HEK293 (cell line): ENCODE measurements at regions not wholly inside any gene's neighbourhood (a gene's known extent, or its start where the extent isn't known, plus 50 kb on each side); places are given as distances from the start of the nearest gene placed in this dataset.

Experiments
- CTCF ChIA-PET: fragments of 350-600 bp; formaldehyde crosslinking; extraction: SDS; loops from one replicate; lab custom pipeline; 2021; ENCODE audit warnings: antibody characterized with exemption; lab: Yijun Ruan, JAX
- POLR2A ChIA-PET: fragments of 300-600 bp; formaldehyde crosslinking; extraction: SDS; loops from one replicate; lab custom pipeline; 2020; ENCODE audit warnings: antibody characterized with exemption, inconsistent platforms; lab: Yijun Ruan, JAX
- H3K27ac ChIP-seq: fragments of 200-500 bp; sonication (Bioruptor generic); 2 replicates; pipeline ENCODE4 v1.5.1; 2014; ENCODE audit warnings: low read depth, low read length, control low read depth, inconsistent platforms; ENCODE audit errors: extremely low read depth
- H3K36me3 ChIP-seq, 2 experiments: fragments of 200-500 bp in 1 of 2; sonication (Bioruptor generic) in 1 of 2; 1 replicate in 1 of 2; 2 replicates in 1 of 2; pipeline ENCODE4 v1.5.1; 2014 to 2017; ENCODE audit warnings: inconsistent platforms in 2 of 2, low read length in 2 of 2; ENCODE audit not compliant: control insufficient read depth in 2 of 2, insufficient read depth in 1 of 2
- H3K4me1 ChIP-seq: fragments of 200-500 bp; sonication (Bioruptor generic); 2 replicates; pipeline ENCODE4 v1.5.1; 2014; ENCODE audit warnings: mild to moderate bottlenecking, low read length, inconsistent platforms; ENCODE audit not compliant: control insufficient read depth, insufficient read depth
- H3K4me3 ChIP-seq: 2 replicates; pipeline ENCODE4 v1.5.1; 2011; ENCODE audit warnings: low read depth, mild to moderate bottlenecking, control low read depth, low read length, moderate library complexity
- H3K9me3 ChIP-seq: fragments of 200-500 bp; sonication (Bioruptor generic); 2 replicates; pipeline ENCODE4 v1.5.1; 2014; ENCODE audit warnings: low read depth, low read length, inconsistent platforms; ENCODE audit not compliant: control insufficient read depth, insufficient read depth
- EGR2 ChIP-seq: fragments of 450-650 bp; formaldehyde crosslinking; IDR thresholded peaks from 2 replicates; pipeline ENCODE4 v1.5.1; 2016; ENCODE audit warnings: low read depth, missing biosample characterization, missing genetic modification characterization
- KLF10 ChIP-seq: fragments of 450-650 bp; IDR thresholded peaks from 2 replicates; pipeline ENCODE4 v1.5.1; 2018; ENCODE audit warnings: missing biosample characterization, mild to moderate bottlenecking, missing genetic modification characterization
- MEIS1 ChIP-seq: sonication (generic); formaldehyde crosslinking; IDR thresholded peaks from 2 replicates; pipeline ENCODE4 v1.8.1; 2022; ENCODE audit warnings: missing genetic modification reagents, mild to moderate bottlenecking, borderline replicate concordance
- MYNN ChIP-seq: fragments of 450-650 bp; formaldehyde crosslinking; IDR thresholded peaks from 2 replicates; pipeline ENCODE4 v1.5.1; 2016; ENCODE audit warnings: missing biosample characterization, missing genetic modification characterization, borderline replicate concordance
- SALL2 ChIP-seq: fragments of 450-650 bp; formaldehyde crosslinking; IDR thresholded peaks from 2 replicates; pipeline ENCODE4 v1.5.0; 2017; ENCODE audit warnings: missing biosample characterization, mild to moderate bottlenecking, missing genetic modification characterization, borderline replicate concordance
- ZEB2 ChIP-seq: fragments of 450-650 bp; formaldehyde crosslinking; IDR thresholded peaks from 2 replicates; pipeline ENCODE4 v1.5.1; 2016; ENCODE audit warnings: missing biosample characterization, missing genetic modification characterization
- ZNF112 ChIP-seq: fragments of 450-650 bp; formaldehyde crosslinking; IDR thresholded peaks from 2 replicates; pipeline ENCODE4 v1.5.0; 2017; ENCODE audit warnings: missing biosample characterization, missing genetic modification characterization
- ZNF114 ChIP-seq: fragments of 450-650 bp; formaldehyde crosslinking; IDR thresholded peaks from 2 replicates; pipeline ENCODE4 v1.5.0; 2017; ENCODE audit warnings: missing biosample characterization, missing genetic modification characterization
- ZNF133 ChIP-seq: fragments of 450-650 bp; formaldehyde crosslinking; IDR thresholded peaks from 2 replicates; pipeline ENCODE4 v1.5.1; 2016; ENCODE audit warnings: missing biosample characterization, missing genetic modification characterization
- ZNF184 ChIP-seq: fragments of 450-650 bp; IDR thresholded peaks from 2 replicates; pipeline ENCODE4 v1.5.1; 2018; ENCODE audit warnings: missing biosample characterization, mild to moderate bottlenecking, missing genetic modification characterization
- ZNF19 ChIP-seq: fragments of 450-650 bp; formaldehyde crosslinking; IDR thresholded peaks from 2 replicates; pipeline ENCODE4; 2016; ENCODE audit warnings: missing biosample characterization, missing genetic modification characterization, low read depth
- ZNF223 ChIP-seq: fragments of 450-650 bp; formaldehyde crosslinking; IDR thresholded peaks from 2 replicates; pipeline ENCODE4 v1.5.1; 2016; ENCODE audit warnings: missing biosample characterization, missing genetic modification characterization
- ZNF302 ChIP-seq: fragments of 450-650 bp; formaldehyde crosslinking; IDR thresholded peaks from 2 replicates; pipeline ENCODE4 v1.5.1; 2016; ENCODE audit warnings: missing biosample characterization, missing genetic modification characterization, low read depth
- ZNF510 ChIP-seq: fragments of 450-650 bp; formaldehyde crosslinking; IDR thresholded peaks from 2 replicates; pipeline ENCODE4 v1.5.1; 2018; ENCODE audit warnings: mild to moderate bottlenecking, missing genetic modification characterization, missing biosample characterization; ENCODE audit not compliant: insufficient replicate concordance
- ZNF530 ChIP-seq: fragments of 450-650 bp; formaldehyde crosslinking; IDR thresholded peaks from 2 replicates; pipeline ENCODE4 v1.5.1; 2016; ENCODE audit warnings: low read depth, missing biosample characterization, missing genetic modification characterization
- ZNF610 ChIP-seq: fragments of 450-650 bp; formaldehyde crosslinking; IDR thresholded peaks from 2 replicates; pipeline ENCODE4 v1.5.1; 2016; ENCODE audit warnings: missing biosample characterization, missing genetic modification characterization, borderline replicate concordance
- ZNF692 ChIP-seq: fragments of 450-650 bp; formaldehyde crosslinking; IDR thresholded peaks from 2 replicates; pipeline ENCODE4 v1.5.1; 2016; ENCODE audit warnings: missing biosample characterization, missing genetic modification characterization
- ZNF707 ChIP-seq: fragments of 450-650 bp; formaldehyde crosslinking; IDR thresholded peaks from 2 replicates; pipeline ENCODE4 v1.5.1; 2016; ENCODE audit warnings: missing biosample characterization, missing genetic modification characterization
- ZNF76 ChIP-seq: fragments of 450-650 bp; formaldehyde crosslinking; IDR thresholded peaks from 2 replicates; pipeline ENCODE4; 2016; ENCODE audit warnings: low read depth, missing biosample characterization, missing genetic modification characterization, borderline replicate concordance
- ZNF785 ChIP-seq: fragments of 450-650 bp; formaldehyde crosslinking; IDR thresholded peaks from 2 replicates; pipeline ENCODE4 v1.5.1; 2016; ENCODE audit warnings: missing biosample characterization, missing genetic modification characterization
- ZNF792 ChIP-seq: fragments of 450-650 bp; formaldehyde crosslinking; IDR thresholded peaks from 2 replicates; pipeline ENCODE4 v1.5.1; 2016; ENCODE audit warnings: missing biosample characterization, missing genetic modification characterization
- ZNF837 ChIP-seq: fragments of 450-650 bp; formaldehyde crosslinking; IDR thresholded peaks from 2 replicates; pipeline ENCODE4 v1.5.1; 2016; ENCODE audit warnings: missing biosample characterization, missing genetic modification characterization
- ZSCAN16 ChIP-seq: fragments of 450-650 bp; formaldehyde crosslinking; IDR thresholded peaks from 2 replicates; pipeline ENCODE4 v1.5.1; 2016; ENCODE audit warnings: missing biosample characterization, missing genetic modification characterization
- ZSCAN23 ChIP-seq: fragments of 450-650 bp; formaldehyde crosslinking; IDR thresholded peaks from 2 replicates; pipeline ENCODE4 v1.5.1; 2016; ENCODE audit warnings: missing biosample characterization, missing genetic modification characterization
- ZSCAN30 ChIP-seq: fragments of 450-650 bp; IDR thresholded peaks from 2 replicates; pipeline ENCODE4 v1.5.1; 2018; ENCODE audit warnings: missing biosample characterization, mild to moderate bottlenecking, missing genetic modification characterization, moderate library complexity
- TF ChIP-seq, protein P1 (sequence below): fragments of 450-650 bp; formaldehyde crosslinking; IDR thresholded peaks from 2 replicates; pipeline ENCODE4 v1.5.1; 2016; ENCODE audit warnings: missing biosample characterization, missing genetic modification characterization
- TF ChIP-seq, protein P2 (sequence below): fragments of 450-650 bp; formaldehyde crosslinking; IDR thresholded peaks from 2 replicates; pipeline ENCODE4 v1.5.1; 2016; ENCODE audit warnings: missing biosample characterization, missing genetic modification characterization
- TF ChIP-seq, protein P3 (sequence below): fragments of 450-650 bp; formaldehyde crosslinking; IDR thresholded peaks from 2 replicates; pipeline ENCODE4 v1.5.1; 2016; ENCODE audit warnings: missing biosample characterization, missing genetic modification characterization

DNA sequence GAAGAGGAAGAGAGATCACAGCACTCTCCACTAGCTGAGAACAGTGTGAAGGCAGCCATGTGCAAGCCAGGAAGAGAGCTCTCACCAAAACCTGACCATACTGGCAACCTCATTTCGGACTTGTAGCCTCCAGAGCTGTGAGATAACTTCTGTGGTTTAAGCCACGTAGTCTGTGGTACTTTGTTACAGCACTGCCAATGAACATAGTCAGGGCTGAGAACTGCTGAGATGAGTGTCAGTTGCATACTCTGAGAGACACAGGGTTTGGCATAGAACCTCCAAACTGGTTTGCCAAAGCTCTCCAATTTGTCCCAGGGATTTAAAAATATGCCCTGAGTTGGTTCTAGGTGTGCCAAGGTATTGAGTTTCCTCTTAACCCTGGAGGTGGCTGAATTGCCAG, 218.6 kb downstream of the ATP23 start (continued):
- TF ChIP-seq KLF10 (tag by site-specific recombination): no peak
- TF ChIP-seq ZSCAN30 (tag by site-specific recombination): no peak
- no peak for TF ChIP-seq ZSCAN16 (tag by site-specific recombination)

- CTCF ChIA-PET: interaction anchor here (0.5 kb wide), 1 partner anchor 988 kb away, joined by 4 read pairs; no protein-coding TSS in a partner anchor
- H3K4me3 ChIP-seq: no peak overlapping the region
- POLR2A ChIA-PET: no interaction called here
Measured at GRCh38 chr12:58161773-58162172, 220.4 kb downstream of the ATP23 start.

DNA sequence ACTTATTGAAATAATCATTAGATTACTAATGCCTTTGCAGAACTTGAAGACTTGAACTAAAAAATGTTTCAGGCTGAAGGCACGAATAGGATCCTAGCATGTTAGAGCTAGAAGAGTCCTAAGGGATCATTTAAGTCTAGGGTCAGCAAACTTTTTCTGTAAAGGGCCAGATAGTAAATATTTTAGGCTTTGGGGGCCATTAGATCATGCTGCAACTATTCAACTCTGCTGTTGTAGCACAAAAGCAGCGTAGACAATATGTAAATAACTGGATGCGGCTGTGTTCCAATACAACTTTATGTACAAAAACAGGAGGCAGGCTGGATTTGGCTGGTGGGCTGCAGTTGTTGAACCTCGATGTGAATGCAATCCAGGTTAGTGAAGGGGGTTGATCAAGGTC, 221.7 kb downstream of the ATP23 start:
- Histone ChIP-seq H3K4me3 (no peak overlapping the region), H3K27ac (no peak overlapping the region), H3K36me3 (no peaks in the 10 kb centered on the region), H3K9me3 (no peaks in the 10 kb centered on the region), H3K4me1 (no peaks in the 10 kb centered on the region)
- ChIA-PET POLR2A (no interaction called here), CTCF (no interaction called here)
- TF ChIP-seq MEIS1 (CRISPR knock-in tag): no peak
- no peak for TF ChIP-seq ZNF792 (tag by site-specific recombination)
- no peak for TF ChIP-seq ZNF223 (tag by site-specific recombination)
- no peak for TF ChIP-seq ZNF133
- no peak for TF ChIP-seq ZEB2 (tag by site-specific recombination)
- TF ChIP-seq ZSCAN23 (tag by site-specific recombination): no peak
- no peak for TF ChIP-seq ZNF837 (tag by site-specific recombination)
- no peak for TF ChIP-seq ZNF114 (tag by site-specific recombination)
- no peak for TF ChIP-seq ZNF707 (tag by site-specific recombination)
- TF ChIP-seq, all 188 proteins: peak for 0

More at GRCh38 chr12:58161773-58162172, 220.4 kb downstream of the ATP23 start:
- no peaks in the 10 kb centered on the region for H3K36me3 ChIP-seq
- H3K27ac ChIP-seq: no peak overlapping the region
- TF ChIP-seq ZNF114 (tag by site-specific recombination) (no peak), ZNF610 (tag by site-specific recombination) (no peak), MYNN (tag by site-specific recombination) (no peak), ZNF112 (tag by site-specific recombination) (no peak), ZNF184 (tag by site-specific recombination) (no peak), ZNF692 (no peak), EGR2 (tag by site-specific recombination) (no peak), ZSCAN16 (tag by site-specific recombination) (no peak), KLF10 (tag by site-specific recombination) (no peak), ZNF76 (tag by site-specific recombination) (no peak), ZNF19 (tag by site-specific recombination) (no peak), ZEB2 (tag by site-specific recombination) (no peak), SALL2 (tag by site-specific recombination) (no peak), ZNF785 (tag by site-specific recombination) (no peak), ZNF530 (tag by site-specific recombination) (no peak), ZNF510 (tag by site-specific recombination) (no peak), ZNF302 (tag by site-specific recombination) (no peak)
- TF ChIP-seq, protein P1, sequence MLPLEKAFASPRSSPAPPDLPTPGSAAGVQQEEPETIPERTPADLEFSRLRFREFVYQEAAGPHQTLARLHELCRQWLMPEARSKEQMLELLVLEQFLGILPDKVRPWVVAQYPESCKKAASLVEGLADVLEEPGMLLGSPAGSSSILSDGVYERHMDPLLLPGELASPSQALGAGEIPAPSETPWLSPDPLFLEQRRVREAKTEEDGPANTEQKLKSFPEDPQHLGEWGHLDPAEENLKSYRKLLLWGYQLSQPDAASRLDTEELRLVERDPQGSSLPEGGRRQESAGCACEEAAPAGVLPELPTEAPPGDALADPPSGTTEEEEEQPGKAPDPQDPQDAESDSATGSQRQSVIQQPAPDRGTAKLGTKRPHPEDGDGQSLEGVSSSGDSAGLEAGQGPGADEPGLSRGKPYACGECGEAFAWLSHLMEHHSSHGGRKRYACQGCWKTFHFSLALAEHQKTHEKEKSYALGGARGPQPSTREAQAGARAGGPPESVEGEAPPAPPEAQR (tag by site-specific recombination): no peak
- TF ChIP-seq, protein P2, sequence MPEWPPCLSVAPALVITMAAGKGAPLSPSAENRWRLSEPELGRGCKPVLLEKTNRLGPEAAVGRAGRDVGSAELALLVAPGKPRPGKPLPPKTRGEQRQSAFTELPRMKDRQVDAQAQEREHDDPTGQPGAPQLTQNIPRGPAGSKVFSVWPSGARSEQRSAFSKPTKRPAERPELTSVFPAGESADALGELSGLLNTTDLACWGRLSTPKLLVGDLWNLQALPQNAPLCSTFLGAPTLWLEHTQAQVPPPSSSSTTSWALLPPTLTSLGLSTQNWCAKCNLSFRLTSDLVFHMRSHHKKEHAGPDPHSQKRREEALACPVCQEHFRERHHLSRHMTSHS (tag by site-specific recombination): no peak
- TF ChIP-seq, protein P3, sequence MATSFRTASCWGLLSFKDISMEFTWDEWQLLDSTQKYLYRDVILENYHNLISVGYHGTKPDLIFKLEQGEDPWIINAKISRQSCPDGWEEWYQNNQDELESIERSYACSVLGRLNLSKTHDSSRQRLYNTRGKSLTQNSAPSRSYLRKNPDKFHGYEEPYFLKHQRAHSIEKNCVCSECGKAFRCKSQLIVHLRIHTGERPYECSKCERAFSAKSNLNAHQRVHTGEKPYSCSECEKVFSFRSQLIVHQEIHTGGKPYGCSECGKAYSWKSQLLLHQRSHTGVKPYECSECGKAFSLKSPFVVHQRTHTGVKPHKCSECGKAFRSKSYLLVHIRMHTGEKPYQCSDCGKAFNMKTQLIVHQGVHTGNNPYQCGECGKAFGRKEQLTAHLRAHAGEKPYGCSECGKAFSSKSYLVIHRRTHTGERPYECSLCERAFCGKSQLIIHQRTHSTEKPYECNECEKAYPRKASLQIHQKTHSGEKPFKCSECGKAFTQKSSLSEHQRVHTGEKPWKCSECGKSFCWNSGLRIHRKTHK (tag by site-specific recombination): no peak
- no peaks in the 10 kb centered on the region for H3K4me1 ChIP-seq
- no peaks in the 10 kb centered on the region for H3K9me3 ChIP-seq
